PC-9 (cell line): ENCODE measurements at regions not wholly inside any gene's neighbourhood (a gene's known extent, or its start where the extent isn't known, plus 50 kb on each side); places are given as distances from the start of the nearest gene placed in this dataset.

Source experiments
- BruUV-seq: library from RNA; stranded (reverse); fragments of 400-500 nt; replicated peaks from 2 replicates; lab custom pipeline; 2021; lab: Mats Ljungman, UMichigan
- CTCF ChIA-PET: fragments of 300-600 bp; sonication (Branson Sonifier 250); formaldehyde crosslinking; loops from one replicate; lab custom pipeline; 2022; ENCODE audit warnings: antibody characterized with exemption; lab: Charles Lee
- POLR2A ChIA-PET: fragments of 300-600 bp; sonication (Branson Sonifier 250); formaldehyde crosslinking; loops from one replicate; lab custom pipeline; 2022; ENCODE audit warnings: antibody characterized with exemption; ENCODE audit not compliant: unreplicated experiment; lab: Charles Lee
- DNase-seq, 2 experiments: peaks; one replicate each; pipeline versions ENCODE4 v3.0.0 to v3.0.0-alpha.2; 2015 to 2022; ENCODE audit warnings: mixed read lengths in 1 of 2
- H2AFZ ChIP-seq: fragments of 200-600 bp; sonication (generic); 2 replicates; pipeline ENCODE4 v1.8.1; 2017; ENCODE audit warnings: antibody characterized with exemption
- H3F3A ChIP-seq: fragments of 200-600 bp; sonication (generic); 2 replicates; pipeline ENCODE4 v1.8.1; 2017; ENCODE audit warnings: antibody characterized with exemption, mild to moderate bottlenecking, low read depth; ENCODE audit not compliant: insufficient read depth
- H3K27ac ChIP-seq: fragments of 200-600 bp; sonication (generic); 2 replicates; pipeline ENCODE4 v1.6.1; 2016; ENCODE audit warnings: mixed run types
- H3K27me3 ChIP-seq: fragments of 200-600 bp; sonication (generic); 2 replicates; pipeline ENCODE4 v1.6.1; 2016; ENCODE audit warnings: low read depth, mixed run types; ENCODE audit not compliant: insufficient read depth
- H3K36me3 ChIP-seq: fragments of 200-600 bp; sonication (generic); 2 replicates; pipeline ENCODE4 v1.6.1; 2016; ENCODE audit warnings: low read depth, mixed run types
- H3K4me1 ChIP-seq: fragments of 200-600 bp; sonication (generic); replicated peaks from 2 replicates; pipeline ENCODE4 v1.6.1; 2016; ENCODE audit warnings: mixed run types; ENCODE audit not compliant: insufficient read depth
- H3K4me2 ChIP-seq: fragments of 200-600 bp; sonication (generic); 2 replicates; pipeline ENCODE4 v1.6.1; 2017; ENCODE audit warnings: mixed run types
- H3K4me3 ChIP-seq: fragments of 200-600 bp; sonication (generic); 2 replicates; pipeline ENCODE4 v1.6.1; 2016; ENCODE audit warnings: mixed run types
- H3K79me2 ChIP-seq: fragments of 200-600 bp; sonication (generic); 2 replicates; pipeline ENCODE4 v1.6.1; 2017; ENCODE audit warnings: low read depth, mixed run types
- H3K9me2 ChIP-seq: fragments of 200-600 bp; sonication (generic); 2 replicates; pipeline ENCODE4 v1.8.1; 2017; ENCODE audit warnings: mild to moderate bottlenecking; ENCODE audit not compliant: insufficient read depth
- H3K9me3 ChIP-seq: fragments of 200-600 bp; sonication (generic); 2 replicates; pipeline ENCODE4 v1.8.1; 2016; ENCODE audit warnings: low read depth; ENCODE audit not compliant: insufficient read depth
- H4K20me1 ChIP-seq: fragments of 200-600 bp; sonication (generic); 2 replicates; pipeline ENCODE4 v1.8.1; 2017; ENCODE audit not compliant: insufficient read depth
- CTCF ChIP-seq: fragments of 200-600 bp; sonication (generic); conservative IDR thresholded peaks from 2 replicates; pipeline ENCODE4 v1.6.1; 2017; ENCODE audit warnings: mixed run types, antibody characterized with exemption, mild to moderate bottlenecking, moderate library complexity
- EZH2 ChIP-seq: fragments of 200-600 bp; sonication (generic); IDR thresholded peaks from 2 replicates; pipeline ENCODE4 v1.8.0; 2017; ENCODE audit warnings: antibody characterized with exemption, low read depth
- intact Hi-C: fragments of 100-400 bp; cut with micrococcal nuclease; formaldehyde crosslinking; loops from one replicate; pipeline ENCODE4 v1.10.0; 2022; ENCODE audit not compliant: unreplicated experiment

GRCh38 chr3:18126772-18127171 is 298.4 kb downstream of the SATB1 start:
- ChIA-PET POLR2A (no interaction called here), CTCF (no interaction called here)
- TF ChIP-seq CTCF (no peak), EZH2 (no peak)
- intact Hi-C loops, result no loop called here
- Histone ChIP-seq H3K36me3 (no peaks in the 10 kb centered on the region), H2AFZ (no peak overlapping the region), H3K9me3 (no peaks in the 10 kb centered on the region), H3K4me3 (no peak overlapping the region), H3K79me2 (no peaks in the 10 kb centered on the region), H3F3A (peaks cover 10% of the 10 kb centered on the region; the same call in 1 of the 2 replicates), H3K27me3 (no peaks in the 10 kb centered on the region), H3K27ac (no peak overlapping the region), H3K9me2 (no peaks in the 10 kb centered on the region), H4K20me1 (no peaks in the 10 kb centered on the region), H3K4me1 (peaks cover 11% of the 10 kb centered on the region), H3K4me2 (no peak overlapping the region)
- DNase-seq, result no peak
- BruUV-seq, result no TSS peak

DNA sequence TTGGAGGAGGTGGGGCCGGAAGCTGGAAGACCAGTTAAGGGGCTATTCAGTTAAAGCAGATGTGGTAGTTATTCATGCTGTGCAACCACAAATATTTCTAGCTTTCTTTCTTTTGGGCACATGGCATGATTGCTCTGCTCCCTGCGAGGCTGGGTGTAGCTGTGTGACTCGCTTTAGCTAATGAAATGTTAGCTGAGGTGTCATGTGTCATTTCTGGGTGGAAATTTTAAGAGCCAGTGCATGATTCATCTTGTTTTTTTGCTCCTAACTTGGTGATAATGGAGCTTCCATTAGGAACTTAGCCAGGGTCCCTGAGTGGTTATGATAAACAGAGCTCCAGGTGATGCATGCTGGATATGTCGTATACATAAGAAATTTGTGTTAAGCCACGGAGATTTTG is 300.6 kb downstream of the SATB1 start:
- no peaks in the 10 kb centered on the region for H3K27me3 ChIP-seq
- no peak overlapping the region for H3K4me3 ChIP-seq
- no peaks in the 10 kb centered on the region for H3K9me2 ChIP-seq
- H3K79me2 ChIP-seq, result no peaks in the 10 kb centered on the region
- peak overlapping the region; percentile 61; the same call in 1 of the 2 replicates for H2AFZ ChIP-seq
- peaks cover 10% of the 10 kb centered on the region; the same call in 1 of the 2 replicates for H3F3A ChIP-seq
- no TSS peak for BruUV-seq
- peaks cover 11% of the 10 kb centered on the region for H3K4me1 ChIP-seq
- H3K4me2 ChIP-seq, result no peak overlapping the region
- POLR2A ChIA-PET, result interaction anchor here (0.5 kb wide), 1 partner anchor 382 kb away, joined by 5 read pairs; no protein-coding TSS in a partner anchor
- intact Hi-C loops, result no loop called here
- DNase-seq, result peak; percentile 38 to 58
- no peaks in the 10 kb centered on the region for H3K9me3 ChIP-seq
- H3K36me3 ChIP-seq, result no peaks in the 10 kb centered on the region
- no peak for TF ChIP-seq CTCF
- no peak for TF ChIP-seq EZH2
- H4K20me1 ChIP-seq, result no peaks in the 10 kb centered on the region; the same call in 1 of the 2 replicates
- H3K27ac ChIP-seq, result no peak overlapping the region
- CTCF ChIA-PET, result no interaction called here

DNA sequence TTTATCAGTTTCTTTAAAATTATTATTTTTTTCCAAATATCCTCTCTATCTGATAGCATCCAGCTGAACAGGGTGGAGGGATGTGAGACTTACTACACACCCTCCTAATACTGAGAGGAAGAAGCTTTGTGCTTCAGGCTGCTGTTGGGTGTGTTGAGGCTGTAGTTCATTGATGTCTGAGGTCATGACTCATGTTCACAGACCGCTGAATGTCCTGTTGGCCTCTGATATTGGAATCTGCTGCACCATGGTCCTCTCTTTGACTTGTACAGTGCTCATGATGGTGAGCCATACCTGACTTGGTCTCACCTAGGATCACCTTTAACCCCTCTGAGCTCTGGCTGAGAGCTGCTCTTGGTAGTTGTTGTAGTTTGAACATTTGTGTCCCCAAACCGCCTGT is 302.9 kb downstream of the SATB1 start:
- no peak overlapping the region for H3K4me2 ChIP-seq
- ChIA-PET POLR2A (no interaction called here), CTCF (interaction anchor here (0.5 kb wide), 1 partner anchor 9 kb away, joined by 4 read pairs; no protein-coding TSS in a partner anchor)
- intact Hi-C loops, result no loop called here
- no peaks in the 10 kb centered on the region; the same call in 1 of the 2 replicates for H4K20me1 ChIP-seq
- TF ChIP-seq EZH2 (no peak), CTCF (no peak)
- H3K79me2 ChIP-seq, result no peaks in the 10 kb centered on the region
- no peak overlapping the region for H2AFZ ChIP-seq
- H3K27ac ChIP-seq, result no peak overlapping the region
- peaks cover 11% of the 10 kb centered on the region for H3K4me1 ChIP-seq
- H3K36me3 ChIP-seq, result no peaks in the 10 kb centered on the region
- H3F3A ChIP-seq, result peaks cover 10% of the 10 kb centered on the region; the same call in 1 of the 2 replicates
- H3K9me2 ChIP-seq, result no peaks in the 10 kb centered on the region
- H3K9me3 ChIP-seq, result no peaks in the 10 kb centered on the region
- H3K4me3 ChIP-seq, result no peak overlapping the region
- no TSS peak for BruUV-seq
- DNase-seq, result no peak
- no peaks in the 10 kb centered on the region for H3K27me3 ChIP-seq
